AG09319 (cell line): ENCODE measurements at regions not wholly inside any gene's neighbourhood (a gene's known extent, or its start where the extent isn't known, plus 50 kb on each side); places are given as distances from the start of the nearest gene placed in this dataset.

Source experiments
- DNase-seq: peaks from one replicate; pipeline ENCODE4 v3.0.0-alpha.2; 2010; ENCODE audit warnings: low read depth; ENCODE audit errors: extremely low read depth
- CTCF ChIP-seq: IDR thresholded peaks from 2 replicates; pipeline ENCODE4 v1.5.1; 2011; ENCODE audit warnings: low read depth, mild to moderate bottlenecking, inconsistent platforms, low read length, moderate library complexity

DNA sequence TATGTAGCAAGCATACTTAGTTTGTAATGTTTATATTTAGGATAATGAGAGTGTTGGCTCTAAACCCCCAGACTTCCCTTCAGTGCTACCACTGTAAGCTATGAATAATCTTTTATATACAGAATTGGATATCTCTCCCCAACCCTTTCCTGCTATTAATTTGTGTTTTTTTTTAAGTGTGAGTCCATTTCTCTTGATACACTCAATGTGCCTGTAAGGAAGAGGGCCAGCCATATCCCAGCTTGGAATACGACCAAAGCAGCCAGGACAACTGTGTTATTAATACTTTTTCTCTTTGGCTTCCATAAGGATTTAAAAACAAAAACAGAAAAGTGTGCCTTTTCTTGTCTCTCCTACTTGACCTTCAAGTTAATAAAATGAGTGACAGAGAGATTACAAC is 116.7 kb downstream of the SNAPC1 start:
- TF ChIP-seq CTCF = no peak
- no peak for DNase-seq

DNA sequence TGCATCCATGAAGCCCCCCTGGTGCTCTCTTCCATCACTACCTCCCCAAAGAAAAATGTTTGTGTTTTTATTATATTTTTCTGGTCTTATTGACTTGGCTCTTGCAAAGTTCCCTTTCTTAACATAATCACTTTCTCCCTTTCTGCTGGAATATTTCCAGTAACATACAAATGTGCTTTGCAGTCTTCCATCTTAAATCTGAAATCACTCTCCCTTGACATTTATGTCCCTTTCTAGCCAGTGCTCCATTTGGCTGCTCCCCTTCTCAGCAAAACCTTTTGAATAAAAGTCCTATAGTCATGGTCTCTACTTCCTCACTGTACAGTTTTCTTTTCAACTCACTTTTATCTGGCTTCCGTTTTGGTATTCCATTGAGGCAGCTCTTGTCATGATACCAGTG is 118.8 kb downstream of the SNAPC1 start:
- TF ChIP-seq CTCF = no peak
- DNase-seq = no peak

- TF ChIP-seq CTCF = no peak
- no peak for DNase-seq
Measured at GRCh38 chr14:61884711-61885110, 122.5 kb downstream of the SNAPC1 start.

- no peak for DNase-seq
- no peak for TF ChIP-seq CTCF
Measured at GRCh38 chr14:61885203-61885961, 123.2 kb downstream of the SNAPC1 start.

DNA sequence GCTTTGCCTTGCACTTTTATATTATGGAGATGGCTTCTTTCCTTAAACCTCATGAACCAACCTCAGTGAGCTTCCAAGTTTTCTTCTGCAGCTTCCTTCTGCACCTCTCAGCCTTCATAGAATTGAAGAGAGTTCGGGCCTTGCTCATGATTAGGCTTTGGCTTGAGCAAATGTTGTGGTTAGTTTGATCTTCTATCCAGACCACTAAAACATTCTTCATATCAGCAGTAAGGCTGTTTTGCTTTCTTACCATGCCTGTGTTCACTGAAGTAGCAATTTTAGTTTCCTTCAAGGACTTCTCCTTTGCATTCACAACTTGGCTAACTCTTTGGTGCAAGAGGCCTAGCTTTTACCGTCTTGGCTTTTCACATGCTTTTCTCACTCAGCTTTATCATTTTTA is 125.4 kb downstream of the SNAPC1 start:
- DNase-seq = no peak
- no peak for TF ChIP-seq CTCF

DNA sequence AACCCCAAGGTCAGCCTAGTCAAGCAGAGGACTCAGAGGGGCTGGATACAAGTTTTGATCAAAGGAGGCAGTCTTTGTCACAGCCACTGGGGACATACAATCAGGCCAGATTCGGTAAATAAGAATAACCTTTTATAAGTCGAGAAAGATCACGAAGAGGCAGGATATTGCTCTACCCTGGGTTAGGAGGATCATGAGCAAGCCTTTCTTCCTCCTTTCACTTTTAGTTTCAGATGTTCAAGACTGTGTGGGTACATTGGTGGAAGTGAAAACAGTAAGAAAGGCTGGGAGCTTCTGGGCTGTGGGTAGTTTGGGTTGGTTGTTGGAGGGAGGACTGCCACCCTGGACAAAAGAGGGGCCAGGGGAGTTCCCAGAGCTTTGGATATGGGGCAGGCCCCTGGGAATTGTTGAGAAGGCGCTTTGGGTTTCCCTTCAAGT is 127.7 kb downstream of the SNAPC1 start:
- TF ChIP-seq CTCF = no peak
- DNase-seq = no peak

GRCh38 chr14:61891170-61891569 is 128.9 kb downstream of the SNAPC1 start:
- no peak for TF ChIP-seq CTCF
- DNase-seq = no peak
